ENCODE measurements at regions not wholly inside any gene's neighbourhood (a gene's known extent, or its start where the extent isn't known, plus 50 kb on each side); places are given as distances from the start of the nearest gene placed in this dataset.

- Histone ChIP-seq H3K4me3 (ENCODE audit: control insufficient read depth in 2 of 3, extremely low read depth in 1 of 3, insufficient read depth in 2 of 3, low read depth in 1 of 3, low read length in 3 of 3) (no peak overlapping the region), H3K4me2 (ENCODE audit: control insufficient read depth, extremely low read depth, insufficient read depth, low read depth, low read length) (no peak overlapping the region), H2AFZ (ENCODE audit: control insufficient read depth, low read length) (no peak overlapping the region), H3K27me3 (ENCODE audit: control insufficient read depth, extremely low read depth, insufficient read depth, low read length) (no peaks in the 10 kb centered on the region), H3K79me2 (ENCODE audit: control insufficient read depth, insufficient read depth, low read length) (no peaks in the 10 kb centered on the region), H3K9me1 (ENCODE audit: control insufficient read depth, extremely low read depth, insufficient read depth, low read length) (no peaks in the 10 kb centered on the region), H3K4me1 (ENCODE audit: control insufficient read depth, extremely low read depth, insufficient read depth, low read length) (no peaks in the 10 kb centered on the region), H3K9me3 (ENCODE audit: control insufficient read depth, low read depth, low read length) (no peaks in the 10 kb centered on the region), H4K20me1 (ENCODE audit: control insufficient read depth, extremely low read depth, insufficient read depth, low read length) (no peaks in the 10 kb centered on the region), H3K9ac (ENCODE audit: control insufficient read depth, extremely low read depth, insufficient read depth, low read length) (no peak overlapping the region), H3K36me3 (ENCODE audit: control insufficient read depth in 2 of 2, extremely low read depth in 1 of 2, insufficient read depth in 2 of 2, low read length in 2 of 2) (no peaks in the 10 kb centered on the region), H3K27ac (ENCODE audit: control insufficient read depth, insufficient read depth, low read length) (no peak overlapping the region)
- TF ChIP-seq CTCF (optimal IDR thresholded peaks at IDR 0.05 in 1 of 3, IDR thresholded peaks at IDR 0.05 in 1 of 3, conservative IDR thresholded peaks at IDR 0.05 in 1 of 3; ENCODE audit: extremely low read depth in 1 of 3, insufficient read depth in 2 of 3, low read length in 3 of 3) (no peak), EZH2 (IDR thresholded peaks at IDR 0.05; ENCODE audit: low read length) (no peak)
- dilution Hi-C loops (cut with MboI; ENCODE audit: extremely low pct_ligation_motif_present, low sequenced_read_pairs): no loop called here
- DNase-seq (ENCODE audit: low read depth, low spot score): no peak
- FAIRE-seq: no peak
These were observed 550.8 kb upstream of the TNP1 start for GRCh38 chr2:217410681-217410960.

GRCh38 chr2:217409949-217410680 lies 550.3 kb upstream of the TNP1 start:
- no peaks in the 10 kb centered on the region for H3K79me2 ChIP-seq (ENCODE audit: control insufficient read depth, insufficient read depth, low read length)
- dilution Hi-C loops (cut with MboI; ENCODE audit: extremely low pct_ligation_motif_present, low sequenced_read_pairs): no loop called here

More at GRCh38 chr2:217409949-217410680, 550.3 kb upstream of the TNP1 start:
- Histone ChIP-seq H3K4me3 (ENCODE audit: control insufficient read depth in 2 of 3, extremely low read depth in 1 of 3, insufficient read depth in 2 of 3, low read depth in 1 of 3, low read length in 3 of 3) (no peak overlapping the region), H3K27ac (ENCODE audit: control insufficient read depth, insufficient read depth, low read length) (no peak overlapping the region), H3K4me2 (ENCODE audit: control insufficient read depth, extremely low read depth, insufficient read depth, low read depth, low read length) (no peak overlapping the region), H3K4me1 (ENCODE audit: control insufficient read depth, extremely low read depth, insufficient read depth, low read length) (no peaks in the 10 kb centered on the region), H3K9me1 (ENCODE audit: control insufficient read depth, extremely low read depth, insufficient read depth, low read length) (no peaks in the 10 kb centered on the region), H3K9me3 (ENCODE audit: control insufficient read depth, low read depth, low read length) (no peaks in the 10 kb centered on the region), H3K27me3 (ENCODE audit: control insufficient read depth, extremely low read depth, insufficient read depth, low read length) (no peaks in the 10 kb centered on the region), H2AFZ (ENCODE audit: control insufficient read depth, low read length) (no peak overlapping the region), H3K9ac (ENCODE audit: control insufficient read depth, extremely low read depth, insufficient read depth, low read length) (no peak overlapping the region), H3K36me3 (ENCODE audit: control insufficient read depth in 2 of 2, extremely low read depth in 1 of 2, insufficient read depth in 2 of 2, low read length in 2 of 2) (no peaks in the 10 kb centered on the region), H4K20me1 (ENCODE audit: control insufficient read depth, extremely low read depth, insufficient read depth, low read length) (no peaks in the 10 kb centered on the region)
- no peak for TF ChIP-seq CTCF (optimal IDR thresholded peaks at IDR 0.05 in 1 of 3, IDR thresholded peaks at IDR 0.05 in 1 of 3, conservative IDR thresholded peaks at IDR 0.05 in 1 of 3; ENCODE audit: extremely low read depth in 1 of 3, insufficient read depth in 2 of 3, low read length in 3 of 3)
- no peak for TF ChIP-seq EZH2 (IDR thresholded peaks at IDR 0.05; ENCODE audit: low read length)
- FAIRE-seq: no peak
- no peak for DNase-seq (ENCODE audit: low read depth, low spot score)

Data from keratinocyte (primary cell).